ENCODE measurements at regions not wholly inside any gene's neighbourhood (a gene's known extent, or its start where the extent isn't known, plus 50 kb on each side); places are given as distances from the start of the nearest gene placed in this dataset.
"Not testable (repeated sequence)": the region's sequence is repeated elsewhere in the genome, so short reads cannot be mapped to it uniquely, and the experiment has no call there.

GRCh38 chr16:88170528-88170991 is 212.2 kb upstream of the ZNF469 start:
- Histone ChIP-seq H3K4me3 (ENCODE audit: low read depth in 1 of 2, low read length in 1 of 2) (no peak overlapping the region), H3K36me3 (no peaks in the 10 kb centered on the region), H3K27ac (no peak overlapping the region), H3K4me1 (ENCODE audit: control insufficient read depth in 1 of 2, insufficient read depth in 1 of 2, low read depth in 1 of 2, low read length in 1 of 2) (no peaks in the 10 kb centered on the region), H3K9me3 (no peaks in the 10 kb centered on the region), H3K27me3 (peaks cover 7% of the 10 kb centered on the region)
- no peak for TF ChIP-seq CTCF (IDR thresholded peaks at IDR 0.05)

GRCh38 chr16:88171126-88171525 is 211.6 kb upstream of the ZNF469 start:
- not testable (repeated sequence) for H3K9me3 ChIP-seq; H3K27ac ChIP-seq; H3K4me3 ChIP-seq (ENCODE audit: low read depth in 1 of 2, low read length in 1 of 2); H3K36me3 ChIP-seq; H3K27me3 ChIP-seq; H3K4me1 ChIP-seq (ENCODE audit: control insufficient read depth in 1 of 2, insufficient read depth in 1 of 2, low read depth in 1 of 2, low read length in 1 of 2)

GRCh38 chr16:88176184-88176583 is 206.6 kb upstream of the ZNF469 start:
- H3K27ac ChIP-seq; H3K9me3 ChIP-seq; H3K36me3 ChIP-seq; H3K4me1 ChIP-seq (ENCODE audit: control insufficient read depth in 1 of 2, insufficient read depth in 1 of 2, low read depth in 1 of 2, low read length in 1 of 2); H3K27me3 ChIP-seq; H3K4me3 ChIP-seq (ENCODE audit: low read depth in 1 of 2, low read length in 1 of 2): not testable (repeated sequence)

- H3K27ac ChIP-seq; H3K9me3 ChIP-seq; H3K4me3 ChIP-seq (ENCODE audit: low read depth in 1 of 2, low read length in 1 of 2); H3K27me3 ChIP-seq; H3K4me1 ChIP-seq (ENCODE audit: control insufficient read depth in 1 of 2, insufficient read depth in 1 of 2, low read depth in 1 of 2, low read length in 1 of 2); H3K36me3 ChIP-seq: not testable (repeated sequence)
Measured at GRCh38 chr16:88176591-88177180, 206.1 kb upstream of the ZNF469 start.

GRCh38 chr16:88178251-88178650 is 204.5 kb upstream of the ZNF469 start:
- H3K4me1 ChIP-seq (ENCODE audit: control insufficient read depth in 1 of 2, insufficient read depth in 1 of 2, low read depth in 1 of 2, low read length in 1 of 2); H3K36me3 ChIP-seq; H3K4me3 ChIP-seq (ENCODE audit: low read depth in 1 of 2, low read length in 1 of 2); H3K27me3 ChIP-seq; H3K9me3 ChIP-seq; H3K27ac ChIP-seq: not testable (repeated sequence)

GRCh38 chr16:88178896-88179295 is 203.9 kb upstream of the ZNF469 start:
- H3K36me3 ChIP-seq; H3K4me3 ChIP-seq (ENCODE audit: low read depth in 1 of 2, low read length in 1 of 2); H3K27ac ChIP-seq; H3K9me3 ChIP-seq; H3K27me3 ChIP-seq; H3K4me1 ChIP-seq (ENCODE audit: control insufficient read depth in 1 of 2, insufficient read depth in 1 of 2, low read depth in 1 of 2, low read length in 1 of 2): not testable (repeated sequence)

- H3K36me3 ChIP-seq; H3K4me1 ChIP-seq (ENCODE audit: control insufficient read depth in 1 of 2, insufficient read depth in 1 of 2, low read depth in 1 of 2, low read length in 1 of 2); H3K4me3 ChIP-seq (ENCODE audit: low read depth in 1 of 2, low read length in 1 of 2); H3K9me3 ChIP-seq; H3K27ac ChIP-seq; H3K27me3 ChIP-seq: not testable (repeated sequence)
Measured at GRCh38 chr16:88182967-88183881, 199.5 kb upstream of the ZNF469 start.

GRCh38 chr16:88184053-88184452 is 198.7 kb upstream of the ZNF469 start:
- not testable (repeated sequence) for H3K27ac ChIP-seq; H3K4me3 ChIP-seq (ENCODE audit: low read depth in 1 of 2, low read length in 1 of 2); H3K27me3 ChIP-seq; H3K4me1 ChIP-seq (ENCODE audit: control insufficient read depth in 1 of 2, insufficient read depth in 1 of 2, low read depth in 1 of 2, low read length in 1 of 2); H3K36me3 ChIP-seq; H3K9me3 ChIP-seq

- not testable (repeated sequence) for H3K9me3 ChIP-seq; H3K27me3 ChIP-seq; H3K27ac ChIP-seq; H3K4me3 ChIP-seq (ENCODE audit: low read depth in 1 of 2, low read length in 1 of 2); H3K36me3 ChIP-seq; H3K4me1 ChIP-seq (ENCODE audit: control insufficient read depth in 1 of 2, insufficient read depth in 1 of 2, low read depth in 1 of 2, low read length in 1 of 2)
Measured at GRCh38 chr16:88184566-88185355, 198.0 kb upstream of the ZNF469 start.

- H3K27ac ChIP-seq; H3K4me1 ChIP-seq (ENCODE audit: control insufficient read depth in 1 of 2, insufficient read depth in 1 of 2, low read depth in 1 of 2, low read length in 1 of 2); H3K36me3 ChIP-seq; H3K4me3 ChIP-seq (ENCODE audit: low read depth in 1 of 2, low read length in 1 of 2); H3K27me3 ChIP-seq; H3K9me3 ChIP-seq: not testable (repeated sequence)
Measured at GRCh38 chr16:88185406-88185805, 197.4 kb upstream of the ZNF469 start.

GRCh38 chr16:88185976-88186888 is 196.5 kb upstream of the ZNF469 start:
- H3K36me3 ChIP-seq; H3K27ac ChIP-seq; H3K9me3 ChIP-seq; H3K27me3 ChIP-seq; H3K4me3 ChIP-seq (ENCODE audit: low read depth in 1 of 2, low read length in 1 of 2); H3K4me1 ChIP-seq (ENCODE audit: control insufficient read depth in 1 of 2, insufficient read depth in 1 of 2, low read depth in 1 of 2, low read length in 1 of 2): not testable (repeated sequence)

Data from neutrophil (primary cell).